Loucy (cell line): ENCODE measurements at regions not wholly inside any gene's neighbourhood (a gene's known extent, or its start where the extent isn't known, plus 50 kb on each side); places are given as distances from the start of the nearest gene placed in this dataset.

Experiments
- H2AFZ ChIP-seq: fragments of 200-600 bp; sonication (generic); 2 replicates; pipeline ENCODE4 v1.6.0; 2016; ENCODE audit warnings: antibody characterized with exemption, mild to moderate bottlenecking, low read length, moderate library complexity
- H3F3A ChIP-seq: fragments of 200-600 bp; 2 replicates; pipeline ENCODE4 v1.6.0; 2016; ENCODE audit warnings: antibody characterized with exemption, low read depth, mild to moderate bottlenecking
- H3K27me3 ChIP-seq: fragments of 200-600 bp; sonication (generic); 2 replicates; pipeline ENCODE4 v1.6.1; 2014; ENCODE audit warnings: low read length, mild to moderate bottlenecking; ENCODE audit not compliant: insufficient read depth, poor library complexity, severe bottlenecking
- H3K36me3 ChIP-seq: fragments of 200-600 bp; sonication (generic); 2 replicates; pipeline ENCODE4 v1.6.1; 2016; ENCODE audit warnings: low read length; ENCODE audit not compliant: insufficient read depth
- H3K4me1 ChIP-seq: fragments of 200-600 bp; sonication (generic); 2 replicates; pipeline ENCODE4 v1.5.1; 2014; ENCODE audit warnings: low read length, mild to moderate bottlenecking; ENCODE audit not compliant: insufficient read depth, poor library complexity, severe bottlenecking
- H3K4me2 ChIP-seq: fragments of 200-600 bp; sonication (generic); 2 replicates; pipeline ENCODE4 v1.6.0; 2014; ENCODE audit warnings: antibody characterized with exemption, low read length, low read depth, mild to moderate bottlenecking; ENCODE audit not compliant: poor library complexity, severe bottlenecking
- H3K4me3 ChIP-seq: fragments of 200-600 bp; sonication (generic); 2 replicates; pipeline ENCODE4 v1.5.1; 2014; ENCODE audit warnings: low read length, mild to moderate bottlenecking, mixed read lengths; ENCODE audit not compliant: poor library complexity, severe bottlenecking
- H3K79me2 ChIP-seq: fragments of 200-600 bp; sonication (generic); 2 replicates; pipeline ENCODE4 v1.6.1; 2014; ENCODE audit warnings: low read length; ENCODE audit not compliant: insufficient read depth
- H3K9ac ChIP-seq: fragments of 200-600 bp; sonication (generic); 2 replicates; pipeline ENCODE4 v1.6.0; 2014; ENCODE audit warnings: mild to moderate bottlenecking, low read depth, low read length, moderate library complexity; ENCODE audit not compliant: poor library complexity, severe bottlenecking
- H3K9me2 ChIP-seq: fragments of 200-600 bp; sonication (generic); replicated peaks from 2 replicates; pipeline ENCODE4 v1.6.1; 2016; ENCODE audit warnings: low read depth, low read length, mixed read lengths
- H3K9me3 ChIP-seq: fragments of 200-600 bp; sonication (generic); 2 replicates; pipeline ENCODE4 v1.6.1; 2014; ENCODE audit warnings: mild to moderate bottlenecking, antibody characterized with exemption, low read length, low read depth; ENCODE audit not compliant: insufficient read depth
- H4K20me1 ChIP-seq: fragments of 200-600 bp; sonication (generic); 2 replicates; pipeline ENCODE4 v1.6.0; 2014; ENCODE audit warnings: antibody characterized with exemption, low read length, mild to moderate bottlenecking; ENCODE audit not compliant: insufficient read depth, poor library complexity, severe bottlenecking
- CTCF ChIP-seq: fragments of 200-600 bp; sonication (generic); conservative IDR thresholded peaks from 2 replicates; pipeline ENCODE4 v1.5.1; 2014; ENCODE audit warnings: mild to moderate bottlenecking, antibody characterized with exemption, low read length
- EZH2phosphoT487 ChIP-seq: fragments of 200-600 bp; IDR thresholded peaks from 2 replicates; pipeline ENCODE4 v1.6.1; 2018; ENCODE audit warnings: antibody characterized with exemption, mild to moderate bottlenecking, moderate library complexity, borderline replicate concordance

GRCh38 chr11:46183819-46184218 lies 62.6 kb upstream of the PHF21A start:
- H3K9me3 ChIP-seq = no peaks in the 10 kb centered on the region
- H3K4me3 ChIP-seq = no peak overlapping the region
- H3K36me3 ChIP-seq = no peaks in the 10 kb centered on the region
- H3K9me2 ChIP-seq = no peaks in the 10 kb centered on the region
- H3F3A ChIP-seq = no peaks in the 10 kb centered on the region
- H3K79me2 ChIP-seq = no peaks in the 10 kb centered on the region
- no peak for TF ChIP-seq CTCF
- TF ChIP-seq EZH2phosphoT487 = no peak
- no peaks in the 10 kb centered on the region for H3K4me1 ChIP-seq
- no peaks in the 10 kb centered on the region for H3K27me3 ChIP-seq
- H3K9ac ChIP-seq = no peak overlapping the region
- H2AFZ ChIP-seq = no peak overlapping the region
- H3K4me2 ChIP-seq = no peak overlapping the region
- H4K20me1 ChIP-seq = no peaks in the 10 kb centered on the region

- Histone ChIP-seq H3K4me1 (no peaks in the 10 kb centered on the region), H3K4me2 (no peak overlapping the region), H3K79me2 (no peaks in the 10 kb centered on the region), H3K4me3 (no peak overlapping the region), H3K9me3 (no peaks in the 10 kb centered on the region), H3K9ac (no peak overlapping the region), H3K27me3 (no peaks in the 10 kb centered on the region), H3F3A (no peaks in the 10 kb centered on the region), H3K36me3 (no peaks in the 10 kb centered on the region), H4K20me1 (no peaks in the 10 kb centered on the region), H2AFZ (no peak overlapping the region), H3K9me2 (no peaks in the 10 kb centered on the region)
- TF ChIP-seq EZH2phosphoT487 (no peak), CTCF (no peak)
Measured at GRCh38 chr11:46181843-46182424, 60.7 kb upstream of the PHF21A start.

- no peak overlapping the region for H2AFZ ChIP-seq
- H3K4me3 ChIP-seq = no peak overlapping the region
- H3K36me3 ChIP-seq = no peaks in the 10 kb centered on the region
- no peaks in the 10 kb centered on the region for H3K27me3 ChIP-seq
- no peak for TF ChIP-seq EZH2phosphoT487
- H3K9me2 ChIP-seq = no peaks in the 10 kb centered on the region
- no peak overlapping the region for H3K9ac ChIP-seq
- no peak overlapping the region for H3K4me2 ChIP-seq
- H4K20me1 ChIP-seq = no peaks in the 10 kb centered on the region
- H3K9me3 ChIP-seq = no peaks in the 10 kb centered on the region
- no peaks in the 10 kb centered on the region for H3F3A ChIP-seq
- no peaks in the 10 kb centered on the region for H3K4me1 ChIP-seq
- H3K79me2 ChIP-seq = no peaks in the 10 kb centered on the region
Measured at GRCh38 chr11:46181387-46181786, 60.1 kb upstream of the PHF21A start.

GRCh38 chr11:46180736-46181135 lies 59.5 kb upstream of the PHF21A start:
- no peaks in the 10 kb centered on the region for H3K9me2 ChIP-seq
- no peak overlapping the region for H3K4me2 ChIP-seq
- no peaks in the 10 kb centered on the region for H4K20me1 ChIP-seq
- H3K4me1 ChIP-seq = no peaks in the 10 kb centered on the region
- H3K4me3 ChIP-seq = no peak overlapping the region
- no peak overlapping the region for H3K9ac ChIP-seq
- no peak overlapping the region for H2AFZ ChIP-seq
- H3K27me3 ChIP-seq = no peaks in the 10 kb centered on the region
- H3K36me3 ChIP-seq = no peaks in the 10 kb centered on the region
- H3F3A ChIP-seq = no peaks in the 10 kb centered on the region
- TF ChIP-seq EZH2phosphoT487 = no peak
- no peak for TF ChIP-seq CTCF
- no peaks in the 10 kb centered on the region for H3K79me2 ChIP-seq
- H3K9me3 ChIP-seq = no peaks in the 10 kb centered on the region
